Fibroblast of villous mesenchyme (primary cell): ENCODE measurements at regions not wholly inside any gene's neighbourhood (a gene's known extent, or its start where the extent isn't known, plus 50 kb on each side); places are given as distances from the start of the nearest gene placed in this dataset.

ENCODE experiments used
- DNase-seq: peaks from one replicate; pipeline ENCODE4 v3.0.0-alpha.2; 2010; ENCODE audit warnings: low read depth
- H3K4me3 ChIP-seq: 2 replicates; pipeline ENCODE4 v1.5.1; 2011; ENCODE audit warnings: low read depth, mild to moderate bottlenecking, low read length
- CTCF ChIP-seq: IDR thresholded peaks from 2 replicates; pipeline ENCODE4 v1.5.1; 2012; ENCODE audit warnings: low read depth, mild to moderate bottlenecking, low read length; ENCODE audit not compliant: insufficient read depth

GRCh38 chr3:193954752-193955151 lies 181.2 kb upstream of the HES1 start:
- H3K4me3 ChIP-seq, result no peak overlapping the region
- TF ChIP-seq CTCF, result no peak
- no peak for DNase-seq

GRCh38 chr3:193955719-193956118 lies 180.2 kb upstream of the HES1 start:
- TF ChIP-seq CTCF, result no peak
- no peak overlapping the region for H3K4me3 ChIP-seq
- DNase-seq, result no peak

DNA sequence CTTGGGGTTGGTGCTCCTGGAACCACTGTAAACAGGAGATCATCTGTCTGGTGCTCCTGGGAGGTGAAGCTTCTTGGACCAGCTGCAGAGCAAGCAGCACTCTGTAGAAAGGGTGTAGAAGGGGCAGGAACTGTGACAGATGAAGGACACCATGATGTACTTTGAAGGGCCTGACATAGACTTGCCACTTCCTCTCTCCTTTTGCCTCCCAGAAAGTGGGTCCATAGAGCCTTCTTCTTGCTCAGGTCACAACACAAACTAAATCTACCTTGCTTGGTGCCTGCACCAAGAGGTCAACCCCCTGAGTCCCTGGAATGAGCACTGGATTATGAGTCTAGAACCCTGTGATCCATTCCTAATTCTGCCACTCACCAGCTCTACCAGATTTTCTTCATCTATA lies 176.1 kb upstream of the HES1 start:
- DNase-seq, result no peak
- no peak overlapping the region for H3K4me3 ChIP-seq
- TF ChIP-seq CTCF, result no peak

DNA sequence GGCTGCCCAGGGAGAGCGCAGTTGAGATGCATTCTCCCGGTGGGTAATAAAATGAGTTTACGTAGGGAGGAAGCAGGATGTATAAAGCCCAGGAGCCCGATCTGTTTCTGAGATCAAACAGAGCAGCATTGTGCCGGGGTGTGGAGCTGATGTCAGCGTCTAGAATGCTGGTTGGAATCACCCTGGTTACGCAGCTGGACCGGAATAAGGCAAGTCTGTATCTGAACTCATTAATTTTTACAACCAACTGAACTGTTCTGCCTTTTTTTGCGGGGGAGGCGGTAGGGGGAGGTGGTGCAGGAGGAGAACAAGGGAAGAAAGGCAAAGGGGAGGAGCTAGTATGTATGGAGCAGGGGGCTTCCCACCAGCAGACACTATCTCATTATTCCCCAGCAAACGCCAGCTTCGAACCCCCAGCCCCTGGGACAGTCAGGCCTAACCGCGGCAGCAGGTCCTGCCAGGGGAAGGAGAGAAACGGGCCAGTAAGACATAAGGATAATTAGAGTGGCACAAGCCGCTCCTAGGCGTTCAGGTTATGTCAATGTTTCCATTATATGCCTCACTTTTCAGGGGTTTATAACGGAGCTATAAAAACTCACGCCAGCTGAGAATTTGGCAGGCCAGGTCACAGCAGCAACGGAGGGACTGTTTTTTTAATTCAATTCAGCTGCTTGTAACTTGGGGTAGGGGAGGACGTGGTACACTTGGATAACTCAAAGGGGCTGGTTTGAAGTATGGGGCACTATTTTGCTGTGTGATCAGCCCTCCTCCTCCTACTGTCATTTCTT lies 175.3 kb upstream of the HES1 start:
- peak; percentile 94 for DNase-seq
- no peak for TF ChIP-seq CTCF
- no peak overlapping the region for H3K4me3 ChIP-seq

GRCh38 chr3:193962986-193963685 lies 172.8 kb upstream of the HES1 start:
- TF ChIP-seq CTCF, result no peak
- DNase-seq, result no peak

DNA sequence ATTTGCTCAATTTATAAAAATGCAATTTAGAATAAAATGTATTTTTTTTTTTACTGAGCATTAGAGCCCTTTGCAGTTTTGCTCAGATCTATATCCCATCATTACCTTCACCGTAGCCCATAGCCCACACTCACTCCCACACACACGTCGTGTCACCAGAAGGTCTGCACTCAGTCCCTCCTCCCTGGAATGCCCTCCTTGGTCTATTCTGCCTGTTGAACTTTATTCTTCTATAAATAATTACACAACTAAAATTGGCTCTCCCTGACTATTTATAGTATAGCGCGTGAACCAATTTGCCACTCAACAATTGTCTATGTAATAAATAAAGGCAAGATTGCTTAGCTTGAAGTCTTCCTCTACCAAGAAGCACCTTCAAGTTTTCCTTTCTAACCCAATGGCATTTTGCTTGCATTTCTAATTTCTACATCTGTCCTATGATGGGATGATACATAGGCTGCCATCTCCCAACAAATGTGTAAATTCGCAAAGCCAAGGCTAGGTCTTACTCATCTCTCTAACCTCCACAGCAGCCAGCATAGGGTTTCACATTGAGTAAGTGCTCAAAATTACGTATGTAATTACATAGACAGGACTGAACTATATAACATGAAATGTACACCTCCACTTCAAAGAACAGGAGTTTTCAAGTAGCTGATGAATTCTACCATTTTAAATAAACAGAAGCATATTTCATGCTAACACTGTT lies 172.0 kb upstream of the HES1 start:
- TF ChIP-seq CTCF, result no peak
- no peak overlapping the region for H3K4me3 ChIP-seq
- DNase-seq, result no peak

More at GRCh38 chr3:193962986-193963685, 172.8 kb upstream of the HES1 start:
- H3K4me3 ChIP-seq, result no peak overlapping the region
